HCT116 (cell line): ENCODE measurements at regions not wholly inside any gene's neighbourhood (a gene's known extent, or its start where the extent isn't known, plus 50 kb on each side); places are given as distances from the start of the nearest gene placed in this dataset.

Experiments
- ATAC-seq: fragments of 200-7000 bp; cut with Tn5 transposase; 2 replicates; pipeline ENCODE4 v1.9.1; 2020; ENCODE audit warnings: mild to moderate bottlenecking, moderate library complexity
- BruUV-seq: library from RNA; stranded (reverse); fragments of 400-500 nt; replicated peaks from 2 replicates; lab custom pipeline; 2021; lab: Mats Ljungman, UMichigan
- CTCF ChIA-PET: fragments of 300-600 bp; sonication (Branson Sonifier 250); formaldehyde crosslinking; loops from one replicate; lab custom pipeline; 2021; ENCODE audit warnings: antibody characterized with exemption; lab: Charles Lee
- POLR2A ChIA-PET: fragments of 300-600, 350-600 bp; sonication (Branson Sonifier 250); formaldehyde crosslinking; loops from one replicate; lab custom pipeline; 2021; ENCODE audit warnings: antibody characterized with exemption; lab: Charles Lee
- RAD21 ChIA-PET, 2 experiments: fragments of 300-600 bp; sonication (Branson Sonifier 250); formaldehyde crosslinking; loops; one replicate each; lab custom pipeline; 2023; ENCODE audit warnings: low total read pairs in 2 of 2; ENCODE audit not compliant: uncharacterized antibody in 2 of 2, unreplicated experiment in 2 of 2, low non-redundant PET in 1 of 2; lab: Charles Lee
- DNase-seq: peaks from one replicate; pipeline ENCODE4 v3.0.0-alpha.2; 2010; ENCODE audit warnings: low read depth, low spot score
- H2AFZ ChIP-seq: fragments of 200-600 bp; shearing (Covaris generic), sonication (generic); 2 replicates; pipeline ENCODE4 v1.6.1; 2017; ENCODE audit warnings: low read depth, mixed run types, mixed read lengths, antibody characterized with exemption, low read length; ENCODE audit not compliant: poor library complexity, severe bottlenecking
- H3K27ac ChIP-seq: 2 replicates; pipeline ENCODE4 v1.5.1; 2012; ENCODE audit warnings: low read depth, low read length
- H3K27me3 ChIP-seq: fragments of 200-600 bp; sonication (generic); 2 replicates; pipeline ENCODE4 v1.6.1; 2016; ENCODE audit warnings: mixed run types, low read length, mixed read lengths; ENCODE audit not compliant: insufficient read depth
- H3K36me3 ChIP-seq, 2 experiments: fragments of 200-500 bp in 1 of 2; fragments of 200-600 bp in 1 of 2; sonication (Bioruptor generic) in 1 of 2; sonication (generic) in 1 of 2; 2 replicates each; pipeline versions ENCODE4 v1.5.1 to v1.6.1; 2014 to 2016; ENCODE audit warnings: low read length in 2 of 2, inconsistent platforms in 1 of 2, mixed read lengths in 1 of 2, mixed run types in 1 of 2; ENCODE audit not compliant: insufficient read depth in 2 of 2, control insufficient read depth in 1 of 2
- H3K4me1 ChIP-seq, 2 experiments: fragments of 200-600 bp in 1 of 2; sonication (generic) in 1 of 2; 2 replicates each; pipeline versions ENCODE4 v1.5.1 to v1.6.1; 2012 to 2017; ENCODE audit warnings: low read length in 2 of 2, inconsistent platforms in 1 of 2, mild to moderate bottlenecking in 1 of 2, mixed read lengths in 1 of 2, mixed run types in 1 of 2, moderate library complexity in 1 of 2; ENCODE audit not compliant: insufficient read depth in 2 of 2, control insufficient read depth in 1 of 2
- H3K4me2 ChIP-seq: fragments of 200-600 bp; sonication (generic); 2 replicates; pipeline ENCODE4 v1.6.1; 2017; ENCODE audit warnings: mixed run types, low read length, mixed read lengths
- H3K4me3 ChIP-seq, 2 experiments: fragments of 200-600 bp in 1 of 2; sonication (generic) in 1 of 2; replicated peaks in 1 of 2; 2 replicates each; pipeline ENCODE4 v1.5.1; 2011 to 2016; ENCODE audit warnings: low read length in 2 of 2, control low read depth in 1 of 2, low read depth in 1 of 2, mild to moderate bottlenecking in 1 of 2, mixed read lengths in 1 of 2, mixed run types in 1 of 2
- H3K79me2 ChIP-seq: fragments of 200-600 bp; sonication (generic); 2 replicates; pipeline ENCODE4 v1.6.1; 2017; ENCODE audit warnings: mild to moderate bottlenecking, mixed run types, low read length, moderate library complexity, mixed read lengths; ENCODE audit not compliant: insufficient read depth
- H3K9ac ChIP-seq: fragments of 200-600 bp; sonication (generic); 2 replicates; pipeline ENCODE4 v1.6.1; 2016; ENCODE audit warnings: low read length, mixed read lengths
- H3K9me2 ChIP-seq: fragments of 200-600 bp; sonication (generic), shearing (Covaris generic); 2 replicates; pipeline ENCODE4 v1.6.1; 2017; ENCODE audit warnings: mixed run types, mild to moderate bottlenecking, moderate library complexity; ENCODE audit not compliant: insufficient read depth
- H3K9me3 ChIP-seq, 2 experiments: fragments of 200-500 bp in 1 of 2; fragments of 200-600 bp in 1 of 2; sonication (Bioruptor generic) in 1 of 2; sonication (generic) in 1 of 2; 2 replicates each; pipeline ENCODE4 v1.6.1; 2014 to 2017; ENCODE audit warnings: low read length in 2 of 2, mixed read lengths in 2 of 2, inconsistent platforms in 1 of 2, low read depth in 1 of 2, mild to moderate bottlenecking in 1 of 2, mixed run types in 1 of 2, moderate library complexity in 1 of 2; ENCODE audit not compliant: control insufficient read depth in 1 of 2, insufficient read depth in 1 of 2
- H4K20me1 ChIP-seq: fragments of 200-600 bp; sonication (generic), shearing (Covaris generic); 2 replicates; pipeline ENCODE4 v1.6.1; 2017; ENCODE audit warnings: mixed run types, mild to moderate bottlenecking, moderate library complexity; ENCODE audit not compliant: insufficient read depth
- ATF3 ChIP-seq: IDR thresholded peaks from 2 replicates; pipeline ENCODE4 v1.6.1; 2012
- CBX3 ChIP-seq: IDR thresholded peaks from 2 replicates; pipeline ENCODE4 v1.6.1; 2012; ENCODE audit warnings: low read depth
- EZH2 ChIP-seq: fragments of 200-600 bp; sonication (generic); IDR thresholded peaks from 2 replicates; pipeline ENCODE4 v1.6.1; 2017; ENCODE audit warnings: antibody characterized with exemption, mixed run types
- FOSL1 ChIP-seq: IDR thresholded peaks from 2 replicates; pipeline ENCODE4 v1.6.1; 2012; ENCODE audit warnings: low read depth
- POLR2A ChIP-seq: IDR thresholded peaks from 2 replicates; pipeline ENCODE4 v1.7.0; 2011; ENCODE audit warnings: borderline replicate concordance; ENCODE audit not compliant: insufficient read depth, insufficient read length; ENCODE audit errors: extremely low read depth
- REST ChIP-seq: IDR thresholded peaks from 2 replicates; pipeline ENCODE4 v1.6.1; 2012; ENCODE audit warnings: low read depth
- SP1 ChIP-seq: IDR thresholded peaks from 2 replicates; pipeline ENCODE4 v1.6.1; 2012; ENCODE audit warnings: low read depth
- YY1 ChIP-seq: IDR thresholded peaks from 2 replicates; pipeline ENCODE4 v1.6.1; 2011; ENCODE audit warnings: low read length, low read depth, moderate library complexity, mild to moderate bottlenecking; ENCODE audit not compliant: insufficient replicate concordance; ENCODE audit errors: extremely low read depth
- intact Hi-C: fragments of 100-400 bp; cut with micrococcal nuclease; formaldehyde crosslinking; loops from 2 replicates; pipeline ENCODE4 v1.10.0; 2022
- TF ChIP-seq, protein P1 (sequence below): IDR thresholded peaks from 2 replicates; pipeline ENCODE4 v1.6.1; 2012

- no peak for ATAC-seq
- CTCF ChIA-PET, result no interaction called here
- no peaks in the 10 kb centered on the region; a peak in 1 of 4 replicates for H3K9me3 ChIP-seq
- H3K9me2 ChIP-seq, result no peaks in the 10 kb centered on the region
- POLR2A ChIA-PET, result no interaction called here
- no peaks in the 10 kb centered on the region for H3K36me3 ChIP-seq
- no peaks in the 10 kb centered on the region for H4K20me1 ChIP-seq
- peaks cover 29 to 71% of the 10 kb centered on the region in 2 experiments for H3K4me1 ChIP-seq
- no peak for TF ChIP-seq ATF3
- TF ChIP-seq YY1, result no peak
- TF ChIP-seq POLR2A, result no peak
- no peak for TF ChIP-seq CBX3
- no peak for TF ChIP-seq SP1
- TF ChIP-seq EZH2, result no peak
- TF ChIP-seq, protein P1, sequence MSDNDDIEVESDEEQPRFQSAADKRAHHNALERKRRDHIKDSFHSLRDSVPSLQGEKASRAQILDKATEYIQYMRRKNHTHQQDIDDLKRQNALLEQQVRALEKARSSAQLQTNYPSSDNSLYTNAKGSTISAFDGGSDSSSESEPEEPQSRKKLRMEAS, result no peak
- TF ChIP-seq FOSL1, result no peak
- TF ChIP-seq REST, result no peak
- TF ChIP-seq, all 23 proteins: peak for 0
- no peaks in the 10 kb centered on the region for H3K79me2 ChIP-seq
- no peaks in the 10 kb centered on the region for H3K27me3 ChIP-seq
- DNase-seq, result no peak
- H3K4me3 ChIP-seq, result no peak overlapping the region
- no peak overlapping the region for H3K9ac ChIP-seq
- RAD21 ChIA-PET, result no interaction called here
- no peak overlapping the region for H3K4me2 ChIP-seq
- no TSS peak for BruUV-seq
- intact Hi-C loops, result no loop called here
- no peak overlapping the region for H3K27ac ChIP-seq
- H2AFZ ChIP-seq, result no peak overlapping the region
Measured at GRCh38 chr1:94730450-94730849, 89.7 kb upstream of the SLC44A3 start.
